ENCODE measurements at regions not wholly inside any gene's neighbourhood (a gene's known extent, or its start where the extent isn't known, plus 50 kb on each side); places are given as distances from the start of the nearest gene placed in this dataset.

DNA sequence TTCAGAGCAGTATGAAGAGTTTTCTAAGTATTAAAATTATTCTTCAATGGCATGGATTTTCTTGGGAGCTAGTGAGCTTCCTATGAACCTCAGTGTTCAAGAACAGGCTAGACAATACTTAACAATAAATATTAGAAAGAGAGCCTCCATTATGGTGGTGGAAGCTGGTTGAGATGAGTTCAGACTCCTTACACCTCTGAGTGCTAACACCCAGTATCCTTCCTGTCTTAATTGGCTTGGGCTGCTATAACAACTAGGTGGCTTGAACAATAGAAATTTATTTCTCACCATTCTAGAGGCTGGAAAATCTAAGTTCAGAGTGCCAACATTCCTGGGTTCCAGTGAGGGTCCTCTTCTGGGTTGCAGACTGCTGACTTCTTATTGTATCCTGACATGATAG, 369.4 kb upstream of the HNRNPA3 start:
- H3K27me3 Mint-ChIP-seq (ENCODE audit: insufficient read depth) = peaks cover 1% of the 10 kb centered on the region
- H3K9me3 Mint-ChIP-seq = no peaks in the 10 kb centered on the region; the same call in 1 of the 2 replicates
- H3K36me3 Mint-ChIP-seq (ENCODE audit: low read depth) = no peaks in the 10 kb centered on the region
- no peak overlapping the region for H3K4me3 Mint-ChIP-seq
- DNase-seq = no peak
- H3K27ac Mint-ChIP-seq = no peak overlapping the region
- no peaks in the 10 kb centered on the region for H3K4me1 Mint-ChIP-seq (ENCODE audit: low read depth)
- TF ChIP-seq, protein P1, sequence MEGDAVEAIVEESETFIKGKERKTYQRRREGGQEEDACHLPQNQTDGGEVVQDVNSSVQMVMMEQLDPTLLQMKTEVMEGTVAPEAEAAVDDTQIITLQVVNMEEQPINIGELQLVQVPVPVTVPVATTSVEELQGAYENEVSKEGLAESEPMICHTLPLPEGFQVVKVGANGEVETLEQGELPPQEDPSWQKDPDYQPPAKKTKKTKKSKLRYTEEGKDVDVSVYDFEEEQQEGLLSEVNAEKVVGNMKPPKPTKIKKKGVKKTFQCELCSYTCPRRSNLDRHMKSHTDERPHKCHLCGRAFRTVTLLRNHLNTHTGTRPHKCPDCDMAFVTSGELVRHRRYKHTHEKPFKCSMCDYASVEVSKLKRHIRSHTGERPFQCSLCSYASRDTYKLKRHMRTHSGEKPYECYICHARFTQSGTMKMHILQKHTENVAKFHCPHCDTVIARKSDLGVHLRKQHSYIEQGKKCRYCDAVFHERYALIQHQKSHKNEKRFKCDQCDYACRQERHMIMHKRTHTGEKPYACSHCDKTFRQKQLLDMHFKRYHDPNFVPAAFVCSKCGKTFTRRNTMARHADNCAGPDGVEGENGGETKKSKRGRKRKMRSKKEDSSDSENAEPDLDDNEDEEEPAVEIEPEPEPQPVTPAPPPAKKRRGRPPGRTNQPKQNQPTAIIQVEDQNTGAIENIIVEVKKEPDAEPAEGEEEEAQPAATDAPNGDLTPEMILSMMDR (IDR thresholded peaks at IDR 0.05) = no peak

DNA sequence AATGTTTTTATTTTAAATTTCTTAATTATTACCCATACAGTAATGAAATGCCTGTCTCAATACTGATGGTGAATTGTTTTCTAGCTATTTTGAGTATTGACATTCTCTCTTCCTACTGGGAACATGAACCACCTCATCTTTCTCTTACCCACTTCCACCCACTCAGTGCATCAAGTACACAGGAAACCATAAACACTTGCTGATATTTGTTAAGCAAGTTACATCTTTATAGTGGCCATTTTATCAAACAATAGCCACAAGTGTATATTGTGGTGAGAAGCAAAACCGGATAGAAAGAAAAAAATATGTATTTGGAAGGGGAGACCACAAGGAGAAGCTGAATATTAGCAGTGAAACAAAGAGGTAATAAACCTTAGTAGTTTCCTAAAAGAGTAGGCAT, 368.1 kb upstream of the HNRNPA3 start:
- Mint-ChIP-seq H3K4me3 (no peak overlapping the region), H3K9me3 (no peaks in the 10 kb centered on the region; the same call in 1 of the 2 replicates), H3K27ac (no peak overlapping the region), H3K27me3 (ENCODE audit: insufficient read depth) (peaks cover 1% of the 10 kb centered on the region), H3K4me1 (ENCODE audit: low read depth) (no peaks in the 10 kb centered on the region), H3K36me3 (ENCODE audit: low read depth) (no peaks in the 10 kb centered on the region)
- no peak for DNase-seq
- TF ChIP-seq, protein P1 (IDR thresholded peaks at IDR 0.05) = no peak

DNA sequence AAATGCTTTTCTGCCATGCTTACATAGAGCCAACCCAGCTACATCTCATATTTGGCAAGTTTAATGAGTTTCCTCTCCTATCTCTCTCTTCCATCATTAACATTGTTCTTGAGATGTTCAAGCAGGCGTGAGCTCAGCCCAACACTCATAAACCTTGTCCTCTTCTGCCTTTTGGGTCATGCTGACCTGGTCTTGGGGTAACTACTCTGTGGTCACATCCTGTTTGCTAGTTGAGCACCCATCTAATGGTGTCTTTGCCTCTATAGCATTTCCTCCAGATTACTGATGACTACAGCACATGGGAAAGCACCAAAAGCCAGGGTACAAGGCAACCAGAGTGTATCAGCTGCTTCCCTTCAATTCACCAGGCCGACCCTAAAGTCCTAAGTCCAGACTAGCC, 366.9 kb upstream of the HNRNPA3 start:
- TF ChIP-seq, protein P1 (IDR thresholded peaks at IDR 0.05) = no peak
- no peak overlapping the region for H3K4me3 Mint-ChIP-seq
- no peaks in the 10 kb centered on the region; the same call in 1 of the 2 replicates for H3K9me3 Mint-ChIP-seq
- peaks cover 1% of the 10 kb centered on the region for H3K27me3 Mint-ChIP-seq (ENCODE audit: insufficient read depth)
- H3K4me1 Mint-ChIP-seq (ENCODE audit: low read depth) = no peaks in the 10 kb centered on the region
- H3K27ac Mint-ChIP-seq = no peak overlapping the region
- DNase-seq = no peak
- H3K36me3 Mint-ChIP-seq (ENCODE audit: low read depth) = no peaks in the 10 kb centered on the region

DNA sequence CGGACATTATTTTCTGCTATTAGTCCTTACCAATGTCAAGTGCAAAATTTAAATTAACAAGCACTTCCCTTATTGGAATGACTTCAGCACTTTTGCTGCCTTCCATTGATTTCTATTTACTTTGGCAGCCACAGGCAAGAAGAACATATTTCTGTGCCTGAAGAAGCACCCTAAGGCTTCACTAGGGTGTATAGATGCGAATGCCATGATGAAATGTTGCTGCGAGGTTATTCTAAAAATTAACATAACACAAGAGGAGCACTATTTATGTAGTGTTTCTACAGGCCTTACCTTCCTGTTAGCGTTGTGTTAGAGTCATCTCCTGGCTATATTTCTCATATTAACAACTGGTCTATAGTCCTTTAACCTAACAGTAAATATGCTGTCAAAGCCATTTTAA, 365.0 kb upstream of the HNRNPA3 start:
- no peaks in the 10 kb centered on the region for H3K4me1 Mint-ChIP-seq (ENCODE audit: low read depth)
- peaks cover 1% of the 10 kb centered on the region for H3K27me3 Mint-ChIP-seq (ENCODE audit: insufficient read depth)
- H3K36me3 Mint-ChIP-seq (ENCODE audit: low read depth) = no peaks in the 10 kb centered on the region
- H3K4me3 Mint-ChIP-seq = no peak overlapping the region
- H3K27ac Mint-ChIP-seq = no peak overlapping the region
- TF ChIP-seq, protein P1 (IDR thresholded peaks at IDR 0.05) = no peak
- peaks cover 3% of the 10 kb centered on the region; the same call in 1 of the 2 replicates for H3K9me3 Mint-ChIP-seq
- no peak for DNase-seq

DNA sequence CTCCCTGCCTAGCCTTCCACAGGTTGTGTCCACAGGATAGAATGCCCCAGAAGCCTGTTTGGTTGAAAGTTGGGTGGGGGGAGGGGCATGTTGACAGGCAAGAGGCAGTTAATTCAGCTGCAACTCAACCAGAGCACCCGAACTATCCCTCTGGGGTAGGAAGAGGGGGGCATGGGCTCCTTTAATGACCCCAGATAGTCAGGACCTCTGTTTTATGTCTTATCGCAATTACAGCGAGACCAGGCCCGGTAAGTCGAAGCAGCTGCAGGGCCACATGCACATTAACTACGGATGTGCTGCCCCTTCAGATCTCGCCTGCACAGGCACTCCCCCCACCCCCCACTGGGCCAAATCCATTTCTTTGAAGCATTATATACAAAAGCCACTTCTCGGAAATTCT, 363.8 kb upstream of the HNRNPA3 start:
- H3K36me3 Mint-ChIP-seq (ENCODE audit: low read depth) = no peaks in the 10 kb centered on the region
- no peak overlapping the region for H3K4me3 Mint-ChIP-seq
- peaks cover 5% of the 10 kb centered on the region; the same call in 1 of the 2 replicates for H3K9me3 Mint-ChIP-seq
- DNase-seq = no peak
- TF ChIP-seq, protein P1 (IDR thresholded peaks at IDR 0.05) = no peak
- no peak overlapping the region for H3K27ac Mint-ChIP-seq
- peaks cover 1% of the 10 kb centered on the region for H3K27me3 Mint-ChIP-seq (ENCODE audit: insufficient read depth)
- no peaks in the 10 kb centered on the region for H3K4me1 Mint-ChIP-seq (ENCODE audit: low read depth)
